ENCODE measurements at regions not wholly inside any gene's neighbourhood (a gene's known extent, or its start where the extent isn't known, plus 50 kb on each side); places are given as distances from the start of the nearest gene placed in this dataset.
"Not testable (repeated sequence)": the region's sequence is repeated elsewhere in the genome, so short reads cannot be mapped to it uniquely, and the experiment has no call there.

GRCh38 chr6:144635051-144635450 lies 349.9 kb downstream of the UTRN start:
- TF ChIP-seq CTCF (IDR thresholded peaks at IDR 0.05; ENCODE audit: insufficient read depth, low read depth, low read length) = no peak
- no peak for DNase-seq (ENCODE audit: low read depth)

GRCh38 chr6:144636025-144636424 lies 350.9 kb downstream of the UTRN start:
- not testable (repeated sequence) for DNase-seq (ENCODE audit: low read depth); H3K4me3 ChIP-seq (ENCODE audit: low read depth, low read length)

More at GRCh38 chr6:144635051-144635450, 349.9 kb downstream of the UTRN start:
- no peak overlapping the region for H3K4me3 ChIP-seq (ENCODE audit: low read depth, low read length)

DNA sequence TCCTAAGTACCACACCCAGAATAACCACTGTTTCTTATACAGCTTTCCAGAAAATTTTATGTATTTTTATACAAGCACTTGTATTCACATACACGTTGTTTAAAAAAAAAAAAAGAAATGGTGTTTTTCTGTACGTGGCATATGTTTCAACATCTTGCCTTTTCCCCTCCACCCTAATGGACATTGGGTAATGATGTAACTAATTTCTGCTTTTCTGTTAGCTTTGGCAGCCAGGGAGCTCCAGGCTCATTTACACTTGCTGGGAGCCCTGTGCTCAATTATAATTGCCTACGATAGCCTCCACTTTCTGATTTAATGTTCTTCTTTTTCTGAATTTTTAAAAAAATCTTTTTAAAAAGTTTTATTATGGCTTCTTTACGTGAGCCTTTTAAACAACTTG lies 352.4 kb downstream of the UTRN start:
- TF ChIP-seq CTCF (IDR thresholded peaks at IDR 0.05; ENCODE audit: insufficient read depth, low read depth, low read length) = no peak
- H3K4me3 ChIP-seq (ENCODE audit: low read depth, low read length) = no peak overlapping the region
- DNase-seq (ENCODE audit: low read depth) = no peak

GRCh38 chr6:144639654-144640053 lies 354.5 kb downstream of the UTRN start:
- DNase-seq (ENCODE audit: low read depth) = peak; percentile 61
- H3K4me3 ChIP-seq (ENCODE audit: low read depth, low read length) = no peak overlapping the region
- TF ChIP-seq CTCF (IDR thresholded peaks at IDR 0.05; ENCODE audit: insufficient read depth, low read depth, low read length) = no peak

DNA sequence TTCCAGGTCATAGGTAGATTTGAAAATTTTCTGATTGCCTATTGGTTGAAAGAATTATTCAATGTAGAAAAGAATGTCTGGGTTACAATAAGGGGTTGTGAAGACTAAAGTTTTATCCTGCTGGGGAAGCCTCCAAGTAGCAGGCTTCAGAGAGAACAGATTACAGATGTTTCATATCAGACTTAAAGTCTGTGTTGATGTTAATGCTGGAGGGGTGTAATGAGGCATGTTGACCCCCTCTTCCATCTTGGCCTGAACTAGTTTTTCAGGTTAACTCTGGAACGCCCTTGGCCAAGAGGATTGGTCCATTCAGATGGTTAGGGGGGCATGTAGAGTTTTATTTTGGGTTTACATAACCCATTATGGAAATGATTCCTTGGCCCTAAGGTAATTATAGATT lies 356.2 kb downstream of the UTRN start:
- TF ChIP-seq CTCF (IDR thresholded peaks at IDR 0.05; ENCODE audit: insufficient read depth, low read depth, low read length) = no peak
- DNase-seq (ENCODE audit: low read depth) = no peak
- H3K4me3 ChIP-seq (ENCODE audit: low read depth, low read length) = no peak overlapping the region

DNA sequence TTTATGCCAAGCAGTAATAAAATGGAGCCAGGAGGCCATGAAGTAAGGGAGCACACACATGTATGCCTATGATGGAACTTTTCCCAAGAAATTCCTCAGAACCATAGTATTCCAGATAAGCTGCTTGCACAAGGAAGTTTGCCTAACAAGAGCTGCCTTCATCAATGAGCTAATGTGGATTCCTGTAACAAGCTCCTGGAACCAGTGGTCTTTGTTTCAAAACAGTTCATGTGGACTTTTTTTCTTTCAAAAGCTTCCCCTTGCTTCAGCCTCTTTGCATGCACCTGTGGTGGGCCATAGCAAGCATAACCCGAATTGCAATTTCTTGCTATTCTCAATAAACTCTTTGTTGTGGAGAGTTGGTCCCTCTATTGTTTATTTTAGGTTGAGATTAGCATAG lies 359.6 kb downstream of the UTRN start:
- TF ChIP-seq CTCF (IDR thresholded peaks at IDR 0.05; ENCODE audit: insufficient read depth, low read depth, low read length) = no peak
- peak; percentile 41 for DNase-seq (ENCODE audit: low read depth)
- no peak overlapping the region for H3K4me3 ChIP-seq (ENCODE audit: low read depth, low read length)

DNA sequence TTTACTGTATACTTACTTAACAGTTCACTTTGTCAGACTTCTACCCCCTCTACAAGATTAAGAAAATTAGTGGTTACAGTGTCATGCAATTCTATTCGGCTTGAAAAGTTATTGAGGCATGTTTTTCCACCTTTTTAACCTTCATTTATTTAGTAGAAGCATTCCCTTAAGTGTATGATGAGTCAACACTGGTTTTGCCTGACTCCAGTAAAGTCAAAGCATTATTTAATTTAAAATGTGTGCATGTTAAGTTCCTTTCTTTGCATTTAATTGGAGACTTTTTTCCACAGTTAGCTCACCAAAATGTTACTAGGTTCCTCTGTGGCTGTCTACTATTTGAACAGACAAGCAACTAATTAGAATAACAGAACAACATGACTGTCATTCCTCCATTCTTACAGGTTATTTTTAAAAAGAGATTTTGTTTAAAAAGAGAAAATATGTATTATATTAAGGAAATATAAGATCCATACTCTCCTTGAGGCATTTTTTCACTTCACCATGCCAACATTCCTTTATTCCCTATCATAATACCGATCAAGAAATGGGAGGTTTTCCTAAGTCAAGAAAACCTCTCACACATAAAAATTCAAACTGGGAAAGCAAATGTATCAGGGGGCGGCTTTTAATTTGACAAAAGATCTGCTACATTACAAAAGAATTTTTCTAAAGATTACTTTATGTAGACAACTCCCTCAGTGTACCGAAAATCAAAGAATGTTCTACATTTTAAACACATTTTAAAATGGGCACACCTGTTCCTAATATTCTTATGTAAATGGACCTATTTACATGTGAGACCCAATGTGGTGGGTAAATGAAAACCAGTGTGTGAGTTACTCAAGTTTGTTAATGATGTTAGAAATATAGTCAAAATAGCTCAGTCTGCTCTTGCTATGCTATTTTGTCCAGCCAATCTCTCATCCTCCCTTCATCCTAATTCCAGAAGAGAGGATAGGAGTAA lies 361.2 kb downstream of the UTRN start:
- no peak for DNase-seq (ENCODE audit: low read depth)
- no peak for TF ChIP-seq CTCF (IDR thresholded peaks at IDR 0.05; ENCODE audit: insufficient read depth, low read depth, low read length)
- H3K4me3 ChIP-seq (ENCODE audit: low read depth, low read length) = no peak overlapping the region

Measured in fibroblast of villous mesenchyme (primary cell).